H1 (cell line): ENCODE measurements at regions not wholly inside any gene's neighbourhood (a gene's known extent, or its start where the extent isn't known, plus 50 kb on each side); places are given as distances from the start of the nearest gene placed in this dataset.

Experiments
- ATF2 ChIP-seq: IDR thresholded peaks from 2 replicates; pipeline ENCODE4 v1.6.1; 2012; ENCODE audit warnings: low read length, inconsistent platforms
- CBX8 ChIP-seq: fragments of 300-800, 300-1000 bp; sonication (generic); IDR thresholded peaks from 2 replicates; pipeline ENCODE4 v1.7.1; 2016; ENCODE audit warnings: low read depth, low read length, borderline replicate concordance
- CHD1 ChIP-seq: IDR thresholded peaks from 2 replicates; pipeline ENCODE4 v1.6.1; 2012; ENCODE audit warnings: low read depth, low read length, improper control_type of control experiment
- EP300 ChIP-seq, 2 experiments: IDR thresholded peaks; 1 replicate in 1 of 2; 2 replicates in 1 of 2; pipeline ENCODE4 v1.6.1; 2011 to 2012; ENCODE audit warnings: low read depth in 2 of 2, low read length in 2 of 2, mild to moderate bottlenecking in 2 of 2, borderline replicate concordance in 1 of 2, inconsistent platforms in 1 of 2, moderate library complexity in 1 of 2
- JUND ChIP-seq: IDR thresholded peaks from 2 replicates; pipeline ENCODE4 v1.6.1; 2011; ENCODE audit warnings: mild to moderate bottlenecking, improper control_type of control experiment, low read length
- KDM4A ChIP-seq: IDR thresholded peaks from one replicate; pipeline ENCODE4 v1.7.1; 2012; ENCODE audit warnings: low read depth, mild to moderate bottlenecking, moderate library complexity, low read length, inconsistent platforms; ENCODE audit not compliant: severe bottlenecking
- TBP ChIP-seq: IDR thresholded peaks from 2 replicates; pipeline ENCODE4 v1.6.1; 2011; ENCODE audit warnings: low read depth, low read length, improper control_type of control experiment

- TF ChIP-seq CBX8, result no peak
- no peak for TF ChIP-seq ATF2
- TF ChIP-seq TBP, result no peak
- TF ChIP-seq EP300 (IDR thresholded peaks at IDR 0.05; ENCODE audit: borderline replicate concordance in 1 of 2, low read depth in 2 of 2, low read length in 2 of 2), result no peak
- no peak for TF ChIP-seq CHD1
- TF ChIP-seq KDM4A, result no peak
- no peak for TF ChIP-seq JUND
Measured at GRCh38 chr14:36083317-36083716, 93.2 kb downstream of the PTCSC3 start (continued).
